HG02759 (cell line): ENCODE measurements at regions not wholly inside any gene's neighbourhood (a gene's known extent, or its start where the extent isn't known, plus 50 kb on each side); places are given as distances from the start of the nearest gene placed in this dataset.
"Not testable (repeated sequence)": the region's sequence is repeated elsewhere in the genome, so short reads cannot be mapped to it uniquely, and the experiment has no call there.

Experiments used
- ATAC-seq: cut with Tn5 transposase; IDR thresholded peaks from one replicate; pipeline ENCODE4 v1.9.1; 2021; ENCODE audit warnings: mild to moderate bottlenecking, moderate library complexity; ENCODE audit not compliant: unreplicated experiment

- ATAC-seq = not testable (repeated sequence)
Measured at GRCh38 chr13:27363637-27364036, 60.8 kb upstream of the GTF3A start.

DNA sequence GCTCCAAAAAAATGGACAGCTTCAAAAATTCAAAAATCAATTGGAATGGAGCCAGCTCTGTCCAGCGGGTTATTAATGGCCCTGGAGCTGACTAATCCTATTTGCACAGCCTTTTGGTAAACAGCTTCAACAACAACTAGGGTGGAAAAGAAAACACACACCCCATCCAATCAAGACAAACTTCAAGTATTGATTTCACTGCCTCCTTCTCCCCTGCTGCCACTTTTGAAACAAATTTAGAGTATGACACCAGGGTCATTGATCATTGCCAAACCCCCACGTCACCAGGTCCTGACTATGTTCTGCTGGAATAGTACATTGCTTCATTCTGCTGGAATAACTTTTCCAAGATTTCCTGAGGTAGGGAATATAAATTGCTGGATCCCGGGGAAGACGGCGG, 56.8 kb upstream of the GTF3A start:
- ATAC-seq = no peak

GRCh38 chr13:27370305-27370872, 54.0 kb upstream of the GTF3A start:
- no peak for ATAC-seq

DNA sequence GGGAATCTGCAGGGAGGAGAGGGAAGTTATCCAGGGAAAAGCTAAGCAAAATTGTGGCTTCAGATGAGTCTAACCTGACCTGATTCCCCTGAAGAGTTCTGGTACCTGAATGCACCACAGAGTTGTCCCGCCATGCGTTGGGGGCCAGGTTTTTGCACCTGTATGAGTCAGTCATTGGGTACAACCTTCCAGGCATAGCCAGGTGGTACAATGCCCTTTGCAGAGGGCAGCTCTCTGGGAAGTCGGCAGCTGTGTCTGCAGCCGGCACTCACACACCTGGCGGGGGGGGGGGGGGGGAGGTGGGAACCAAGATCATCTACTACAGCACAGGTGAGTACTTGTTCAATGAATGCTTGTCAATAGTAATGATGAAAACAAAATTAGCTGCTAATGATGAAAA, 52.5 kb upstream of the GTF3A start:
- no peak for ATAC-seq

DNA sequence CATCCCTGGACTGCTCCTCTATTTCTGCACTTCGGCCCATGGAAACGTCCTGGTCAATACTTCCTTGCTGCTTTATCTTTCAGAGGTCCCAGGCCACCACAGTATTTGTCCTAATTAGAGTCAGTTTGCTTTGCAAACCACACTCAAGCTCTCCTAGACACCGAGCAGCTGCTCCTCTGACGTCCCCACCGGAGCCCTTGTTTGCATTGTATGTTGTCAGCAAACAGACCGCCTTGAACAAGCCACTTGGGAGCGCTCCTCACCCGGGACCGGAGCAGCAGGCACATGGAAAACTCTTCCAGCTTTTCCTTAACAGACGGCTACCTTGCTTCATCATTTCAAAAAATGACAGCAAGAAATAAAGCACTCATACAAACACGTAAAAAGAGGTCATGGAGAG, 51.5 kb upstream of the GTF3A start:
- no peak for ATAC-seq

- no peak for ATAC-seq
Measured at GRCh38 chr13:27374126-27374613, 50.2 kb upstream of the GTF3A start.
